Left colon (tissue), 2 donors: ENCODE measurements at regions not wholly inside any gene's neighbourhood (a gene's known extent, or its start where the extent isn't known, plus 50 kb on each side); places are given as distances from the start of the nearest gene placed in this dataset.

Source experiments
- ATAC-seq: fragments of 200-7000 bp; cut with Tn5 transposase; one replicate; pipeline ENCODE4 v1.9.1; 2020; ENCODE audit warnings: mild to moderate bottlenecking, moderate library complexity
- DNase-seq, 2 donors: peaks; one replicate each; pipeline ENCODE4 v3.0.0-alpha.2; 2020
- intact Hi-C, 2 donors: fragments of 100-400 bp; cut with DNase I in 1 of 2; cut with micrococcal nuclease in 1 of 2; formaldehyde crosslinking; loops; one replicate each; pipeline versions ENCODE4 v1.11.2 to v1.14.0; 2022; cut with DNase I, micrococcal nuclease
- donor health status: DM: no; HTN: no; CAD: no.
- donor health status: DM: yes; HTN: yes; CAD: no.

- DNase-seq, result no peak
- intact Hi-C loops, result no loop called here
- no peak for ATAC-seq
These were observed 951.6 kb downstream of the TUSC7 start for GRCh38 chr3:117660941-117661817.

DNA sequence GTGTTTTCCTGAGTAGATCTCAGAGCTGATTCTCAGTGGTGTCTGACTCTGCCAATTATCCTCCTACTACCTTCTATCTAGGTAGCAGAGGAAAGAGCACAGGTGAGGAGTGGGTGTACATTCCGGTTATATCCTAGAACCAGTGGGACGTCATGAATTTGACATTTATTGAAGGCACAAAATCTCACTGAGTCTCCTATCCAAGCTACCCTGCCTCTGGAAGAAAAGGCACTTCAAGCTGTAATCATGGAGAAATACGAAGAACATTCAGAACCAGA, 952.2 kb downstream of the TUSC7 start:
- intact Hi-C loops, result no loop called here
- no peak for DNase-seq
- no peak for ATAC-seq

GRCh38 chr3:117665296-117665695, 955.7 kb downstream of the TUSC7 start:
- no peak for ATAC-seq
- peak in 1 of 2 donors; percentile 18 for DNase-seq
- intact Hi-C loops, result no loop called here

DNA sequence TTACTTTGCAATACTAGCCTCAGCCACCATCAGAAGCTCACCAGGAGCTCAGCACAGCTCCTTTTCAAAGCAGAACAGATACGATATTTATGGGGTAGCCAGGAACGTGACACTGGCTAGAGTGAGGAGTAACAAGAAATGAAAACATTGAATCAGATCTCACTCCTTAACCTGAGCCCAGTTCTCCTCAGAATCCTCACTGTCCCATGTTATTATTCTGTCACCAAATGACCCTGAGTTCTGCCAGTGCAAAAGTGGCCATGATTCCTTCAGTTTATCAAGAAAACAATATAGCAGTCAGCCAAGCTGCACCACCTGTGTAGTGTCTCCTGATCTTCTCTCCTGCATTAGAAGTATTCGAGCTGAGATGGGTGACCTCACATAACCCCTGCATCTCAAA, 956.7 kb downstream of the TUSC7 start:
- ATAC-seq (no peak), DNase-seq (no peak)
- intact Hi-C loops, result no loop called here

- ATAC-seq (no peak), DNase-seq (no peak)
- intact Hi-C loops, result no loop called here
These were observed 957.2 kb downstream of the TUSC7 start for GRCh38 chr3:117666812-117667211.

DNA sequence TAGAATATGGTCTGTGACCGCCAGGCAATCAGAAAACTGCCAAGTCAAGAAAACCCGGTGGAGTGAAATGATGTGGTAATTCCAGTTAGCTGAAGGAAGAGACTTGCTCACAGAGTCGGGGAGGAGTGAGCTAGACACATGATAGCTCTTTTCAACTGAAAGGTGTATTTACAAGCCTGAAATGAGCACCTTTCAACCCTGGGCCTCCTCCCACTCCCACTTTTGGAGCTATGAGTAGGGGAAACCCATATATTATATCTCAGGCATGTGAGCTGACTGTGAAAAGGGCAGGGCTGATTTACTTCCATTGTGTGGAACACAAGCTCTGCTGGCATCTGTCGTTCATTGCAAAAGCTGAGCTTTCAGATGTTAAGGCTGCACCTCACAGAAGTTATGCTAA, 960.2 kb downstream of the TUSC7 start:
- no peak for ATAC-seq
- intact Hi-C loops, result no loop called here

GRCh38 chr3:117671722-117672318, 962.2 kb downstream of the TUSC7 start:
- ATAC-seq (no peak), DNase-seq (no peak)
- intact Hi-C loops, result no loop called here

More for the DNA sequence above, 960.2 kb downstream of the TUSC7 start:
- no peak for DNase-seq

GRCh38 chr3:117674321-117674720, 964.7 kb downstream of the TUSC7 start:
- intact Hi-C loops, result no loop called here
- DNase-seq (no peak), ATAC-seq (no peak)

- intact Hi-C loops, result no loop called here
- no peak for DNase-seq
- no peak for ATAC-seq
These were observed 972.0 kb downstream of the TUSC7 start for GRCh38 chr3:117681619-117682018.

- intact Hi-C loops, result no loop called here
- ATAC-seq, result no peak
- no peak for DNase-seq
These were observed 977.5 kb downstream of the TUSC7 start for GRCh38 chr3:117687096-117687495.

DNA sequence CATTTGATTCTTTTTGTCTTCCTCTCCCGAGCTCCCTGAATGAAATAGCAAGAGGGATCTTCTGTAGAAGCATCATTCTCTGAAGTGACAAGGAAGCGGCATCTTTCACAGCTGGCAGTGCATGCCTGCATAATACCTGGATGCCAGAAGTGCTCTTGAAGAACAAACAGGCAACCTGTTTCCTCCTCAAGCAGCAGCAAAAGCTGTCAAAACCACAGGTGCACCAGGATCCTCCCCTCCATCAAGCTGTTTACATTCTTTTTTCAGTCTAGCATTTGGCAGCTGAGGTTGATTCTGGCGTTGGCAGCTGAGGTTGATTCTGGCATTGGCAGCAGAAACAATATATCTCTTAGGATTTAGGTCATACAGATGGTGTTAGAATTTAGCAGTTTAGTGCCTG, 979.0 kb downstream of the TUSC7 start:
- DNase-seq, result no peak
- ATAC-seq, result no peak
- intact Hi-C loops, result no loop called here

GRCh38 chr3:117691526-117691925, 981.9 kb downstream of the TUSC7 start:
- intact Hi-C loops, result no loop called here
- DNase-seq, result no peak
- no peak for ATAC-seq

- ATAC-seq (no peak), DNase-seq (no peak)
- intact Hi-C loops, result no loop called here
These were observed 982.9 kb downstream of the TUSC7 start for GRCh38 chr3:117692416-117692995.

DNA sequence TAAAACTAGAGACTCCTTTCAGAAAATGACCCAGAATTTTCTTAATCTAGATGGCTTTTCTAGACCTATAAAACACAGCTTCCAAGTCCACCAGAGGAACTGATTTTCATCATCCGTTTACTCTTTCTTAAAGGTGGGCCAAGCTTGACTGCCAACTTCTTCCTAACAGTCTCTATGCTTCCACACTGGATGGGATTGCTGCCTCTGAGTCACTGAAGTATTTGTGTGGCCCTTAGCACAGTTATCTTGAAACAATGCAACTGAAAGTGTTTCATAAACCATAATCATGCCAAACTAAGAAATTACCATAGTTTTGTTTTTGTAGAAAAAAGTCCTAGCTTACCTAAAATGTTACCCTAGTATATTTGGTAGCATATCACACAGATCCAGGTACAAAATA, 985.7 kb downstream of the TUSC7 start:
- DNase-seq, result no peak
- intact Hi-C loops, result no loop called here
- no peak for ATAC-seq

DNA sequence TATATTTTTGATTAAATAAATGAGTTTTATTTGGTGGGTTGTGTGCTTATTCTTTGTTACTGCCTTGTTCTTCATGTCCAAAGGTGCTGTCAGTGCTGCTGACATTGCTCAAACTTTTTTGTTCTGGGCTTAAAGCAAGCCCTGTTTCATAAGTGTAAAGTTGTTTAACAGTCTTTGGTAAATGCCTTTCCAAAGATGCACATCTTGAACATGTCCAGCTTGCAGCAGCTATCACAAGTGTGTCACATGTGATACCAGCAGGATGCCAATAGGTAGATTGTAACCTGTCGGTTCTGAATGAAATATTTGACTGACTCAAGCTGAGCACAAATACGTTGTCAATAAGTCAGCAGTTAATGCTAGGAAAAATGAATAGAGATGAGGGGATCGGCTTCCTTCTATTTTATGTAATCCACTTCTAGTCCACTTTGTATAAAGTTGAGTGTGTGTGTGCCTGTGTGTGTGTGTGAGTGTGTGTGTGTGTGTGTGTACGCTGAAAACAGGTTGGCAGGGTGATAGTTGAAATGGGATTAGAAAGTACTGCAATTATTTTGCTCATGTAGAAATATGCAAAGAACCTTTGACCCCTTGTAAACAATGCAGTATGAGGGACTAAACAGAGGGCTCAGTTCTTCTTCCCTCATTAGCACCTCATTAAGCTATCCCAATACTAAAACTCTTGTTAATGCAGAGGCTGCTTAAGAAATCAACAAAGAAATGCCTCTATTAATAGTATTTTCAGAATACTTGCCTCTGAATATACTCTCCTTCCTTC, 986.5 kb downstream of the TUSC7 start:
- ATAC-seq, result no peak
- intact Hi-C loops, result no loop called here
- no peak for DNase-seq

DNA sequence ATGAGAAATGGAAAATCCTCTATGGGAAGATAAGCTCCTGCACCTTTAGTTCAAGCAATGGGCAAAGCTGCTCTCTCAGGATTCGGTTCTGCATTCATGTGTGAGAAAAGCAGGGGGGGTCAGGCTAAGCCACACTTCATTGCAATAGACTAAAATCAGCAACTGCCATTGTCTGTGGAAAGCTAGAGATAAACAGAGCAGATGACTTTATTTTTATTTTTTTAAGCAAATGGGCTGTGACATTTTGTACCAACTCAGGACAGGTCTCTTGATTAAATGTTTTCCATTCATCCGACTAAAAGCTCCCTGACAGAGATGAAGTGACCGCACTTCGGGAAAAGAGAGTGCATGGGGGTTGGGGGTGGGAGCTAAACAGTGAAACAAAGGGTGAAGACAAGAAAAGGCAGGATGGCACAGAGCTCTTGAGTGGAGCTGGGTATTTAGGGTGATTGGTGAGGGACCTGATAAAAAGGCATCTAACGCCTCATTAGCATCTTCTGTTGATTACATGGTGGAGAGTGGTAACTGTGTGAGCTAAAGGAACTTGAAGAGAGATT, 987.4 kb downstream of the TUSC7 start:
- intact Hi-C loops, result no loop called here
- DNase-seq (no peak), ATAC-seq (no peak)

DNA sequence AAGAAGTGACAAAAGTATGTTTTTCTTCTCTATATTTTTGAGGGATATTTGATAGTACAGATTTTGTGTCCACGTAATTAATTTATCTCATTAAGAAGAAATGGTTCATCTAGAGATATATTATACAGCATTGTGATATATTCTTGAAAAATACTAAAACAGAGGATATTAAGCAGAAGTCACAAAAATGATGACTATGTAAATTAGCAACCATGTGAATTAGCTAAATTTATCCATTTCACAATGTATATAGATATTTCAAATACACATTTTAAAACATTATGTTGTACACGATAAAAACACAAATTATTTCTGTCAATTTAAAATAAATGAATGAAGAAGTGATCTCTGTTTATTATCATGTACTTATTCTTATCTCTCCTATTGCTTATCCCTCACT, 989.5 kb downstream of the TUSC7 start:
- ATAC-seq, result no peak
- DNase-seq, result no peak
- intact Hi-C loops, result no loop called here

DNA sequence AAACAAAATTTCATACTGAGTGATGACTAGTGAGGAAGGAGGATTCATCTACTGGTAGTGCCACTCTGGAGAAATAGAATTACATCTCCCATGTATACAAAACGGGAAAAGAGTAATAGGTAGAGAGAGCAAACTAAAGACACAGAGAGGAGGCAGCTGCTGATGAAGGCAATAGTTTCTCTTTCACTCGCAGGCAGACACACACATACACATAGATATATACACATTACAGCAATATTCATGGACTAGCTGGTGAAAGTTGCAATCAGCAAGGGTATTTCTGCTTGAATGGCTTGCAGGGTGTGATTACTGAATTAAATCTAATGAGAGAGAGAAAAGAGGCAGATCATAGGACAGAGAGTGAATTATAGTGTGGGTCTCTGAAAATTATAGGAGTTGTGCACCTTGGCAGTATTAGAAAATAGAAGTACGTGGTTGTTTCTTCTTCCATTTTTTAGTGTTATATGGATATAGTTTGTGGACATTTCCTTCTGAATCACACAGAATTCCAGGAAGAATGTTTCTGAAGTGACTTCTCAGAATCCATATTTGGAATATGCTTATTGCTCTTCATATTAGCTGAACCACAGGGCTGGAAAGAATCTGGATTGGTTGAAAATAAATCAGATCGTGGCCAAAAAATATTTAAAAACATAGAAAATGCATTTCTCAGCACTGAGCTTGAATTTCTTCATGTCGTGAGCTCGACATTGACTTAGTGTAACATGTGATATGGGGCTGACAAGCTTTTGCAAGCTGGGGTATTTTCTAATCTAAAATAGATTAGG, 991.2 kb downstream of the TUSC7 start:
- DNase-seq (no peak), ATAC-seq (no peak)
- intact Hi-C loops, result no loop called here

DNA sequence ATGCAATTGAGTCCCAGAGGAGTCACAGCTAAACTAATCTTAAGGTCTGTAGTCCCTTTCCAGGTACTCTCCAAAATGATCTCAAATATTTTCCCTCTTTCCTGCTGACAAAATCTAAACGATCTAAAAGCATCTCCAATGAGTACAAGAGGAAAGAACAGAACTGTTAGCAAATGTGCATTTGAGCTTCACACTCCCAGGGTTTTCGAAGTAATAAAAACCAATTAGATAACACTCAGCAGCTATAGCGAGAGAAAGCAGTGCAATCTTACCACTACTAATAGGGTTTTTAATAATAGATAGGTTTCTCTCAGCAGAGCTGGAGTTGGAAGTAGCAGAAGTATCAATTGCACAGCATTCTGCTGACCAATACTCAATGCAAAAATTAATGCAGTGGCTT, 995.4 kb downstream of the TUSC7 start:
- DNase-seq (no peak), ATAC-seq (no peak)
- intact Hi-C loops, result no loop called here
